CD14-positive monocyte (primary cell): ENCODE measurements at regions not wholly inside any gene's neighbourhood (a gene's known extent, or its start where the extent isn't known, plus 50 kb on each side); places are given as distances from the start of the nearest gene placed in this dataset.

Experiments
- DNase-seq, 3 donors: peaks; one replicate each; pipeline ENCODE4 v3.0.0-alpha.2; 2011 to 2022
- H2AFZ ChIP-seq: 2 replicates; pipeline ENCODE4 v1.6.0; 2012; ENCODE audit warnings: mild to moderate bottlenecking, low read depth, low read length, inconsistent platforms; ENCODE audit not compliant: insufficient read depth, poor library complexity, severe bottlenecking
- H3K27ac ChIP-seq, 2 donors: 1 replicate in 1 of 2; 2 replicates in 1 of 2; pipeline ENCODE4 v1.5.1; 2012 to 2013; ENCODE audit warnings: low read length in 2 of 2, control low read depth in 1 of 2, inconsistent platforms in 1 of 2, low read depth in 1 of 2, mild to moderate bottlenecking in 1 of 2
- H3K27me3 ChIP-seq, 2 donors: one replicate each; pipeline versions ENCODE4 v1.6.0 to v1.6.1; 2011 to 2013; ENCODE audit warnings: low read length in 2 of 2; ENCODE audit not compliant: control insufficient read depth in 2 of 2, insufficient read depth in 2 of 2
- H3K36me3 ChIP-seq, 2 donors: replicated peaks in 1 of 2; 1 replicate in 1 of 2; 2 replicates in 1 of 2; pipeline versions ENCODE4 v1.5.1 to v1.6.1; 2012 to 2013; ENCODE audit warnings: low read length in 2 of 2, control low read depth in 1 of 2, inconsistent platforms in 1 of 2, mild to moderate bottlenecking in 1 of 2; ENCODE audit not compliant: insufficient read depth in 2 of 2, control insufficient read depth in 1 of 2
- H3K4me1 ChIP-seq, 2 donors: 1 replicate in 1 of 2; 2 replicates in 1 of 2; pipeline versions ENCODE4 v1.5.1 to v1.6.1; 2012 to 2013; ENCODE audit warnings: low read length in 2 of 2, control low read depth in 1 of 2, inconsistent platforms in 1 of 2, mild to moderate bottlenecking in 1 of 2, moderate library complexity in 1 of 2; ENCODE audit not compliant: insufficient read depth in 2 of 2, control insufficient read depth in 1 of 2
- H3K4me2 ChIP-seq: replicated peaks from 2 replicates; pipeline ENCODE3; 2012; ENCODE audit warnings: low read length, moderate library complexity, mild to moderate bottlenecking; ENCODE audit not compliant: poor library complexity, severe bottlenecking; ENCODE audit errors: extremely low read depth
- H3K4me3 ChIP-seq, 3 experiments: fragments of 200-600 bp in 1 of 3; sonication (generic) in 1 of 3; replicated peaks in 1 of 3; 1 replicate in 2 of 3; 2 replicates in 1 of 3; pipeline ENCODE4 v1.5.1; 2011 to 2013; ENCODE audit warnings: low read length in 3 of 3, mild to moderate bottlenecking in 3 of 3, control low read depth in 2 of 3, low read depth in 2 of 3, inconsistent platforms in 1 of 3, moderate library complexity in 1 of 3
- H3K79me2 ChIP-seq: 2 replicates; pipeline ENCODE4 v1.6.0; 2012; ENCODE audit warnings: mild to moderate bottlenecking, control low read depth, inconsistent platforms, low read length, moderate library complexity; ENCODE audit not compliant: insufficient read depth
- H3K9ac ChIP-seq: 2 replicates; pipeline ENCODE4 v1.6.0; 2017; ENCODE audit warnings: low read length, mild to moderate bottlenecking; ENCODE audit not compliant: insufficient read depth, poor library complexity, severe bottlenecking
- H3K9me3 ChIP-seq, 2 donors: replicated peaks in 1 of 2; 1 replicate in 1 of 2; 2 replicates in 1 of 2; pipeline versions ENCODE4 v1.5.1 to v1.6.1; 2012 to 2013; ENCODE audit warnings: low read length in 2 of 2, control low read depth in 1 of 2; ENCODE audit not compliant: control insufficient read depth in 1 of 2, insufficient read depth in 1 of 2
- H4K20me1 ChIP-seq: 2 replicates; pipeline ENCODE4 v1.6.0; 2012; ENCODE audit warnings: mild to moderate bottlenecking, low read length, control low read depth, moderate library complexity; ENCODE audit not compliant: insufficient read depth
- H3K27ac Mint-ChIP-seq, 7 donors: one replicate each; pipeline ENCODE4 v1.8.0; 2020; ENCODE audit warnings: mild to moderate bottlenecking in 7 of 7, mixed read lengths in 7 of 7, moderate library complexity in 6 of 7, inconsistent platforms in 2 of 7
- H3K27me3 Mint-ChIP-seq, 3 donors: one replicate each; pipeline ENCODE4 v1.8.0; 2021 to 2022; ENCODE audit warnings: low read depth in 3 of 3, mild to moderate bottlenecking in 3 of 3, mixed read lengths in 3 of 3, moderate library complexity in 3 of 3, inconsistent platforms in 1 of 3
- H3K36me3 Mint-ChIP-seq, 2 donors: one replicate each; pipeline ENCODE4 v1.8.0; 2020; ENCODE audit warnings: mixed read lengths in 2 of 2, inconsistent platforms in 1 of 2, mild to moderate bottlenecking in 1 of 2
- H3K4me1 Mint-ChIP-seq: one replicate; pipeline ENCODE4 v1.8.0; 2020; ENCODE audit warnings: mild to moderate bottlenecking, mixed read lengths
- H3K4me3 Mint-ChIP-seq, 2 donors: one replicate each; pipeline ENCODE4 v1.8.0; 2020; ENCODE audit warnings: mild to moderate bottlenecking in 2 of 2, mixed read lengths in 2 of 2, moderate library complexity in 1 of 2
- H3K9me3 Mint-ChIP-seq, 7 donors: one replicate each; pipeline ENCODE4 v1.8.0; 2020 to 2022; ENCODE audit warnings: mixed read lengths in 7 of 7, mild to moderate bottlenecking in 6 of 7, moderate library complexity in 6 of 7, inconsistent platforms in 2 of 7
- WGBS: methylation state at CpG from one replicate; pipeline ENCODE4 v1.1.5; 2013; ENCODE audit warnings: missing lambda C conversion rate; ENCODE audit not compliant: insufficient coverage; 5-methylcytosine and 5-hydroxymethylcytosine counted together
- intact Hi-C, 2 donors: fragments of 100-400 bp; cut with micrococcal nuclease; formaldehyde crosslinking; loops; one replicate each; pipeline versions ENCODE4 v1.15.0 to v1.15.1; 2023
- TF ChIP-seq, protein P1 (sequence below): fragments of 200-600 bp; IDR thresholded peaks from one replicate; pipeline ENCODE4 v1.8.0; 2022; ENCODE audit warnings: antibody characterized with exemption, mild to moderate bottlenecking

DNA sequence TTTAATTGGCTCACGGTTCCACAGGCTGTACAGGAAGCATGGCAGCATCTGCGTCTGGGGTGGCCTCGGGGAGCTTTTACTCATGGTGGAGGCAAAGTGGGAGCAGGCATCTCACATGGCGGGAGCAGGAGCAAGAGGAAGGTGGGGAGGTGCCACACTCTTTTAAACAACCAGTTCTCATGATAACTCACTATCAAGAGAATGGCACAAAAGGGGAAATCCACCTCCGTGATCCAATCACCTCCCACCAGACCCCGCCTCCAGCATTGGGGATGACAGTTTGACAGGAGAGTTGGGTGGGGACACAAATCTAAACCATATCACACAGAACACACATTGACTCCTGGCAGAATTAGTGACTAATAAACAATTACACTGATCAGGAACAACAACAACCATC lies 68.6 kb upstream of the ACKR3 start:
- Mint-ChIP-seq H3K4me1 (peaks cover 10% of the 10 kb centered on the region), H3K27me3 (peaks cover 7 to 31% (median 12%) of the 10 kb centered on the region in 3 donors), H3K9me3 (peaks cover 0 to 4% (median 0%) of the 10 kb centered on the region in 7 donors), H3K4me3 (no peak overlapping the region), H3K27ac (no peak overlapping the region), H3K36me3 (no peaks in the 10 kb centered on the region)
- no peak overlapping the region for H3K4me2 ChIP-seq
- no peaks in the 10 kb centered on the region for H3K36me3 ChIP-seq
- H2AFZ ChIP-seq, result no peak overlapping the region
- H3K9ac ChIP-seq, result no peak overlapping the region
- no peaks in the 10 kb centered on the region for H4K20me1 ChIP-seq
- H3K9me3 ChIP-seq, result no peaks in the 10 kb centered on the region
- intact Hi-C loops, result no loop called here
- H3K4me3 ChIP-seq, result no peak overlapping the region
- peaks cover 0 to 6% of the 10 kb centered on the region in 2 donors for H3K4me1 ChIP-seq
- no CpG with 5 or more reads among the region's 6 CpGs for WGBS
- TF ChIP-seq, protein P1, sequence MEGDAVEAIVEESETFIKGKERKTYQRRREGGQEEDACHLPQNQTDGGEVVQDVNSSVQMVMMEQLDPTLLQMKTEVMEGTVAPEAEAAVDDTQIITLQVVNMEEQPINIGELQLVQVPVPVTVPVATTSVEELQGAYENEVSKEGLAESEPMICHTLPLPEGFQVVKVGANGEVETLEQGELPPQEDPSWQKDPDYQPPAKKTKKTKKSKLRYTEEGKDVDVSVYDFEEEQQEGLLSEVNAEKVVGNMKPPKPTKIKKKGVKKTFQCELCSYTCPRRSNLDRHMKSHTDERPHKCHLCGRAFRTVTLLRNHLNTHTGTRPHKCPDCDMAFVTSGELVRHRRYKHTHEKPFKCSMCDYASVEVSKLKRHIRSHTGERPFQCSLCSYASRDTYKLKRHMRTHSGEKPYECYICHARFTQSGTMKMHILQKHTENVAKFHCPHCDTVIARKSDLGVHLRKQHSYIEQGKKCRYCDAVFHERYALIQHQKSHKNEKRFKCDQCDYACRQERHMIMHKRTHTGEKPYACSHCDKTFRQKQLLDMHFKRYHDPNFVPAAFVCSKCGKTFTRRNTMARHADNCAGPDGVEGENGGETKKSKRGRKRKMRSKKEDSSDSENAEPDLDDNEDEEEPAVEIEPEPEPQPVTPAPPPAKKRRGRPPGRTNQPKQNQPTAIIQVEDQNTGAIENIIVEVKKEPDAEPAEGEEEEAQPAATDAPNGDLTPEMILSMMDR, result no peak
- peaks cover 2 to 13% of the 10 kb centered on the region in 2 donors for H3K27me3 ChIP-seq
- no peak overlapping the region for H3K27ac ChIP-seq
- DNase-seq, result no peak
- H3K79me2 ChIP-seq, result no peaks in the 10 kb centered on the region

DNA sequence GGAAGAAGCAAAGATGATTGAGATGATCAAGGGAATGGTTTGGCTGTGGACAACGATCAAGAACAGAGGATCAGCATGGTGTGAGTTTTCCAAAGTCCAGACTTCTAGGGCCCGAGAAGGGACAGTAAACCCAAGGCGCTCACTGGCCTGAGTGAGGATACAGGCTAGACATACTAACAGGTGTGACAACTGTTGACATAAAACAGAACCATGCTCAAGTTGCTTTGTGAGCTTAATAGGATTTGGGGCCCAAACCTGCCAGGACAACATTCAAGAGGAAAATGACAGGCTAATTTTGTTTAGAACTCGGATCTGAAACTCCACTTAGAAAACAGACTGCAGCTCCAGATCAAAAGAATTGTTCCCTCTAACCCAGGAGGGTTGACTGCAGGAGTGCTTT lies 68.1 kb upstream of the ACKR3 start:
- no peak overlapping the region for H3K27ac ChIP-seq
- H3K79me2 ChIP-seq, result no peaks in the 10 kb centered on the region
- intact Hi-C loops, result no loop called here
- 97% methylated on average over 4 of the region's 4 CpGs for WGBS
- Mint-ChIP-seq H3K36me3 (no peaks in the 10 kb centered on the region), H3K27me3 (peaks cover 10 to 36% (median 16%) of the 10 kb centered on the region in 3 donors), H3K4me3 (no peak overlapping the region), H3K4me1 (peaks cover 10% of the 10 kb centered on the region), H3K27ac (no peak overlapping the region), H3K9me3 (peaks cover 0 to 4% (median 0%) of the 10 kb centered on the region in 7 donors)
- no peaks in the 10 kb centered on the region for H3K9me3 ChIP-seq
- H2AFZ ChIP-seq, result no peak overlapping the region
- TF ChIP-seq, protein P1, result no peak
- H3K36me3 ChIP-seq, result no peaks in the 10 kb centered on the region
- H3K27me3 ChIP-seq, result peaks cover 7 to 16% of the 10 kb centered on the region in 2 donors
- H3K4me1 ChIP-seq, result peaks cover 0 to 6% of the 10 kb centered on the region in 2 donors
- no peak overlapping the region for H3K9ac ChIP-seq
- no peak for DNase-seq
- H4K20me1 ChIP-seq, result no peaks in the 10 kb centered on the region
- no peak overlapping the region for H3K4me2 ChIP-seq
- H3K4me3 ChIP-seq, result no peak overlapping the region
